SK-N-SH (cell line): ENCODE measurements at regions not wholly inside any gene's neighbourhood (a gene's known extent, or its start where the extent isn't known, plus 50 kb on each side); places are given as distances from the start of the nearest gene placed in this dataset.

Experiments used
- CTCF ChIA-PET: fragments of 300-600, 350-600 bp; formaldehyde crosslinking; extraction: SDS; loops from one replicate; lab custom pipeline; 2021; lab: Yijun Ruan, JAX
- POLR2A ChIA-PET: fragments of 350-600 bp; sonication (Branson Sonifier 250); formaldehyde crosslinking; extraction: SDS; loops from one replicate; lab custom pipeline; 2020; ENCODE audit warnings: antibody characterized with exemption, inconsistent platforms; lab: Yijun Ruan, JAX
- DNase-seq: peaks from one replicate; pipeline ENCODE4 v3.0.0; 2012
- H2AFZ ChIP-seq: fragments of 200-600 bp; sonication (generic); 2 replicates; pipeline ENCODE4 v1.8.1; 2016; ENCODE audit warnings: antibody characterized with exemption, mild to moderate bottlenecking, low read depth
- H3F3A ChIP-seq: fragments of 200-600 bp; sonication (generic); replicated peaks from 2 replicates; pipeline ENCODE3; 2016; ENCODE audit warnings: antibody characterized with exemption, mild to moderate bottlenecking; ENCODE audit not compliant: insufficient read depth
- H3K27ac ChIP-seq, 2 experiments: fragments of 200-500 bp in 1 of 2; fragments of 200-600 bp in 1 of 2; sonication (Bioruptor generic) in 1 of 2; sonication (generic), shearing (Covaris generic) in 1 of 2; 2 replicates each; pipeline versions ENCODE4 v1.5.1 to v1.6.1; 2014 to 2016; ENCODE audit warnings: low read depth in 2 of 2, inconsistent platforms in 1 of 2, low read length in 1 of 2, mild to moderate bottlenecking in 1 of 2, mixed read lengths in 1 of 2
- H3K27me3 ChIP-seq: fragments of 200-600 bp; sonication (generic), shearing (Covaris generic); 2 replicates; pipeline ENCODE4 v1.6.1; 2016; ENCODE audit warnings: mixed run types; ENCODE audit not compliant: insufficient read depth
- H3K36me3 ChIP-seq, 2 experiments: fragments of 200-500 bp in 1 of 2; fragments of 200-600 bp in 1 of 2; sonication (Bioruptor generic) in 1 of 2; sonication (generic) in 1 of 2; replicated peaks in 1 of 2; 2 replicates each; pipeline versions ENCODE3 to v1.5.1; 2014 to 2016; ENCODE audit warnings: low read length in 1 of 2, mild to moderate bottlenecking in 1 of 2; ENCODE audit not compliant: insufficient read depth in 2 of 2, control insufficient read depth in 1 of 2
- H3K4me1 ChIP-seq, 2 experiments: fragments of 200-500 bp in 1 of 2; fragments of 200-600 bp in 1 of 2; sonication (Bioruptor generic) in 1 of 2; sonication (generic), shearing (Covaris generic) in 1 of 2; 2 replicates each; pipeline versions ENCODE4 v1.5.1 to v1.6.1; 2014 to 2016; ENCODE audit warnings: low read depth in 1 of 2, low read length in 1 of 2, mixed run types in 1 of 2; ENCODE audit not compliant: insufficient read depth in 2 of 2, control insufficient read depth in 1 of 2
- H3K4me2 ChIP-seq: fragments of 200-600 bp; sonication (generic), shearing (Covaris generic); 2 replicates; pipeline ENCODE4 v1.6.1; 2017; ENCODE audit warnings: mixed run types
- H3K4me3 ChIP-seq, 2 experiments: fragments of 200-500 bp in 1 of 2; fragments of 200-600 bp in 1 of 2; sonication (Bioruptor generic) in 1 of 2; sonication (generic), shearing (Covaris generic) in 1 of 2; 2 replicates each; pipeline versions ENCODE4 v1.5.1 to v1.8.1; 2014 to 2016; ENCODE audit warnings: low read depth in 2 of 2, inconsistent platforms in 1 of 2, low read length in 1 of 2, mild to moderate bottlenecking in 1 of 2, mixed read lengths in 1 of 2, moderate library complexity in 1 of 2
- H3K79me2 ChIP-seq: fragments of 200-600 bp; sonication (generic); 2 replicates; pipeline ENCODE4 v1.8.1; 2017; ENCODE audit warnings: mild to moderate bottlenecking; ENCODE audit not compliant: insufficient read depth
- H3K9ac ChIP-seq: fragments of 200-600 bp; sonication (generic); 2 replicates; pipeline ENCODE4 v1.6.1; 2017; ENCODE audit warnings: mixed run types
- H3K9me2 ChIP-seq: fragments of 200-600 bp; sonication (generic); 2 replicates; pipeline ENCODE4 v1.6.1; 2017; ENCODE audit warnings: mixed run types
- H3K9me3 ChIP-seq: fragments of 200-600 bp; sonication (generic); 2 replicates; pipeline ENCODE4 v1.6.1; 2017; ENCODE audit warnings: mixed run types, mild to moderate bottlenecking, moderate library complexity
- H4K20me1 ChIP-seq: fragments of 200-600 bp; sonication (generic); 2 replicates; pipeline ENCODE4 v1.6.1; 2017; ENCODE audit warnings: mild to moderate bottlenecking, mixed run types; ENCODE audit not compliant: insufficient read depth
- CHD2 ChIP-seq: fragments of 150-350 bp; IDR thresholded peaks from 2 replicates; pipeline ENCODE4 v1.6.1; 2018; ENCODE audit warnings: low read length; ENCODE audit not compliant: partially characterized antibody
- ELF1 ChIP-seq: IDR thresholded peaks from 2 replicates; pipeline ENCODE4 v1.4.0; 2012
- EP300 ChIP-seq, 2 experiments: IDR thresholded peaks; 2 replicates each; pipeline versions ENCODE4 v1.4.0 to v1.6.1; 2012; ENCODE audit warnings: borderline replicate concordance in 1 of 2, low read depth in 1 of 2, low read length in 1 of 2
- FOXJ3 ChIP-seq: sonication (generic); formaldehyde crosslinking; IDR thresholded peaks from 2 replicates; pipeline ENCODE4 v1.5.1; 2020; ENCODE audit warnings: mild to moderate bottlenecking, missing genetic modification reagents
- FOXM1 ChIP-seq: IDR thresholded peaks from 2 replicates; pipeline ENCODE4 v1.4.0; 2012; ENCODE audit warnings: low read depth, mild to moderate bottlenecking
- GATA2 ChIP-seq: sonication (generic); formaldehyde crosslinking; IDR thresholded peaks from 2 replicates; pipeline ENCODE4 v1.5.0; 2020; ENCODE audit warnings: mild to moderate bottlenecking, missing genetic modification reagents
- JUND ChIP-seq: IDR thresholded peaks from 2 replicates; pipeline ENCODE4 v1.4.0; 2012
- NFIC ChIP-seq: IDR thresholded peaks from 2 replicates; pipeline ENCODE4 v1.4.0; 2012; ENCODE audit warnings: borderline replicate concordance
- NRF1 ChIP-seq: IDR thresholded peaks from 2 replicates; pipeline ENCODE4 v1.6.1; 2012; ENCODE audit warnings: low read depth, mild to moderate bottlenecking, low read length
- POLR2AphosphoS5 ChIP-seq: IDR thresholded peaks from 2 replicates; pipeline ENCODE4 v1.6.1; 2012; ENCODE audit warnings: low read depth, low read length
- TAF1 ChIP-seq: IDR thresholded peaks from 2 replicates; pipeline ENCODE4 v1.6.1; 2012; ENCODE audit warnings: low read depth, mild to moderate bottlenecking, low read length, moderate library complexity, borderline replicate concordance
- TCF12 ChIP-seq: IDR thresholded peaks from 2 replicates; pipeline ENCODE4 v1.4.0; 2012
- YY1 ChIP-seq: IDR thresholded peaks from 2 replicates; pipeline ENCODE4 v1.4.0; 2012; ENCODE audit warnings: low read depth, mild to moderate bottlenecking
- WGBS: methylation state at CpG from one replicate; pipeline ENCODE4 v1.1.6; 2017; ENCODE audit warnings: low lambda C conversion rate; 5-methylcytosine and 5-hydroxymethylcytosine counted together
- TF ChIP-seq, protein P1 (sequence below): fragments of 200-600 bp; sonication (generic); IDR thresholded peaks from 2 replicates; pipeline ENCODE4 v1.6.1; 2017; ENCODE audit warnings: antibody characterized with exemption, mild to moderate bottlenecking, moderate library complexity
- TF ChIP-seq, protein P2 (sequence below): IDR thresholded peaks from 2 replicates; pipeline ENCODE4 v1.4.0; 2012; ENCODE audit warnings: low read depth, borderline replicate concordance
- TF ChIP-seq, protein P3 (sequence below): fragments of 150-350 bp; IDR thresholded peaks from 2 replicates; pipeline ENCODE4 v1.6.1; 2016; ENCODE audit warnings: mild to moderate bottlenecking, low read depth, low read length
- TF ChIP-seq, protein P4 (sequence below): IDR thresholded peaks from 2 replicates; pipeline ENCODE4 v1.4.0; 2012; ENCODE audit warnings: low read depth, borderline replicate concordance

DNA sequence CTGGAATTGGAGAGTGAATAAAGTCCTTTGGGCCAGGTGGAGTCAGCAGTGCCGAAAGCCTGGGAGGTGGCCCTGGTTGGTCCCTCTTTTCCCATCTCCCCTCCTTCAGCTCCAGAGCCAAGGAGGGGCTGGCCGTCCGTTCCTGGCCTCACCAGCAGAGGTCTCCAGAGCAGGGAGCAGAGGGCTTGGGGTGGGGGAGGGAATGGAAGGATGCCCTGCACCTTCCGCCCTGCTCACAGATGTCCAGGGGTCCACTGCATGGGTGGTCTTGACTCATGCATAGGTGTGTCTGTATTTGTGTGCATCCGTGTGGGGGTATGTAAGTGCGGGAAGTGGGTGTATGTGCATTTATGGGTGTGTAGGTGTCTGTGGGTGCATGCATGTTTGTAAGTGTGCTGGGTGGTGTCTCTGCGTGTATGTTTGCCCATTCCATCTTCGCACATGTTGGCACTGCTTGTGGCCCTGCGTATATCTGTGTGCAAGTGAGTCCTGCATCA, 201.8 kb downstream of the ZFP36L2 start (continued):
- TF ChIP-seq, protein P1, sequence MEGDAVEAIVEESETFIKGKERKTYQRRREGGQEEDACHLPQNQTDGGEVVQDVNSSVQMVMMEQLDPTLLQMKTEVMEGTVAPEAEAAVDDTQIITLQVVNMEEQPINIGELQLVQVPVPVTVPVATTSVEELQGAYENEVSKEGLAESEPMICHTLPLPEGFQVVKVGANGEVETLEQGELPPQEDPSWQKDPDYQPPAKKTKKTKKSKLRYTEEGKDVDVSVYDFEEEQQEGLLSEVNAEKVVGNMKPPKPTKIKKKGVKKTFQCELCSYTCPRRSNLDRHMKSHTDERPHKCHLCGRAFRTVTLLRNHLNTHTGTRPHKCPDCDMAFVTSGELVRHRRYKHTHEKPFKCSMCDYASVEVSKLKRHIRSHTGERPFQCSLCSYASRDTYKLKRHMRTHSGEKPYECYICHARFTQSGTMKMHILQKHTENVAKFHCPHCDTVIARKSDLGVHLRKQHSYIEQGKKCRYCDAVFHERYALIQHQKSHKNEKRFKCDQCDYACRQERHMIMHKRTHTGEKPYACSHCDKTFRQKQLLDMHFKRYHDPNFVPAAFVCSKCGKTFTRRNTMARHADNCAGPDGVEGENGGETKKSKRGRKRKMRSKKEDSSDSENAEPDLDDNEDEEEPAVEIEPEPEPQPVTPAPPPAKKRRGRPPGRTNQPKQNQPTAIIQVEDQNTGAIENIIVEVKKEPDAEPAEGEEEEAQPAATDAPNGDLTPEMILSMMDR: peak; percentile 97
- TF ChIP-seq GATA2: no peak
- TF ChIP-seq, protein P2, sequence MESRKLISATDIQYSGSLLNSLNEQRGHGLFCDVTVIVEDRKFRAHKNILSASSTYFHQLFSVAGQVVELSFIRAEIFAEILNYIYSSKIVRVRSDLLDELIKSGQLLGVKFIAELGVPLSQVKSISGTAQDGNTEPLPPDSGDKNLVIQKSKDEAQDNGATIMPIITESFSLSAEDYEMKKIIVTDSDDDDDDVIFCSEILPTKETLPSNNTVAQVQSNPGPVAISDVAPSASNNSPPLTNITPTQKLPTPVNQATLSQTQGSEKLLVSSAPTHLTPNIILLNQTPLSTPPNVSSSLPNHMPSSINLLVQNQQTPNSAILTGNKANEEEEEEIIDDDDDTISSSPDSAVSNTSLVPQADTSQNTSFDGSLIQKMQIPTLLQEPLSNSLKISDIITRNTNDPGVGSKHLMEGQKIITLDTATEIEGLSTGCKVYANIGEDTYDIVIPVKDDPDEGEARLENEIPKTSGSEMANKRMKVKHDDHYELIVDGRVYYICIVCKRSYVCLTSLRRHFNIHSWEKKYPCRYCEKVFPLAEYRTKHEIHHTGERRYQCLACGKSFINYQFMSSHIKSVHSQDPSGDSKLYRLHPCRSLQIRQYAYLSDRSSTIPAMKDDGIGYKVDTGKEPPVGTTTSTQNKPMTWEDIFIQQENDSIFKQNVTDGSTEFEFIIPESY: no peak
- TF ChIP-seq, protein P3, sequence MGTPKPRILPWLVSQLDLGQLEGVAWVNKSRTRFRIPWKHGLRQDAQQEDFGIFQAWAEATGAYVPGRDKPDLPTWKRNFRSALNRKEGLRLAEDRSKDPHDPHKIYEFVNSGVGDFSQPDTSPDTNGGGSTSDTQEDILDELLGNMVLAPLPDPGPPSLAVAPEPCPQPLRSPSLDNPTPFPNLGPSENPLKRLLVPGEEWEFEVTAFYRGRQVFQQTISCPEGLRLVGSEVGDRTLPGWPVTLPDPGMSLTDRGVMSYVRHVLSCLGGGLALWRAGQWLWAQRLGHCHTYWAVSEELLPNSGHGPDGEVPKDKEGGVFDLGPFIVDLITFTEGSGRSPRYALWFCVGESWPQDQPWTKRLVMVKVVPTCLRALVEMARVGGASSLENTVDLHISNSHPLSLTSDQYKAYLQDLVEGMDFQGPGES: no peak
- no peak for TF ChIP-seq ELF1
- TF ChIP-seq NFIC: peak; percentile 48; the same call in 1 of the 2 replicates

DNA sequence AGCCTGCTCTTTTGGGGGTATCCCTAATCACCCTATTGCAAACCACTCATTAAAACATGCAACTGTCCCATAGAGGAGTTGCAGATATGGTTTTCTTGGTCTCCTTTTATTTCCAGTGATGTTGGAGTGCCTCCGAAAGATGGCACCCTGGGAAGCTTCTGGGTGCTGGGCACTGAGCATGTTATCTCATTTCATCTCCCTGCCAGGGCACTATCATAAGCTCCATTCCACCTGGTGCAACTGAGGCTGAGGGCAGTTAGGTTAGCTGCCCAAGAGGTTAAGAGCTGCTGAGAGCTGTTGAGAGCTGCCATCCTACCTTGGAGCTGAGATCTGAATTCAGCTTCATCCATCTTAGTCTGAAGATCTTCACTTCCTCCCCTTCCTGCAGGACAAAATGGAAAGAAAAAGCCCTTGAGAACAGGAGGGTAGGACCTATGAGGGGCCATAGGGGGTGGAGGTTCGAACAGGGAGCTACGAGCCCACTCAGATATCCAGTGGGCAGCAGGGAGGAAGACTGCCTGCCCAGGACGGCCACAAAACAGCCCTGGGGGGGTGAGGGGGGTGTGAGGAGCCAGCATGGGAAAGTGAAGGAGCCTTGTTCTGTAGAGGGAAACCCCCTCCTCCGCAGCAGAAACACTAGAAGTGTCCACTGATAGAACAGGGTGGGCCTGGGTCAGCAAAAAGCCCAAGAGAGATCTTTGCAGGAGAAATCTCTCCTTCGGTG, 202.5 kb downstream of the ZFP36L2 start:
- Histone ChIP-seq H3K36me3 (no peaks in the 10 kb centered on the region), H3K4me3 (no peak overlapping the region), H3K9me2 (no peaks in the 10 kb centered on the region), H4K20me1 (no peaks in the 10 kb centered on the region), H3K79me2 (no peaks in the 10 kb centered on the region), H3K27me3 (no peaks in the 10 kb centered on the region), H3K9me3 (no peaks in the 10 kb centered on the region), H3K9ac (no peak overlapping the region), H3K27ac (no peak overlapping the region), H2AFZ (no peak overlapping the region), H3F3A (no peaks in the 10 kb centered on the region), H3K4me2 (no peak overlapping the region), H3K4me1 (peaks cover 0 to 14% of the 10 kb centered on the region in 2 experiments; a peak in 1 of 4 replicates)
- ChIA-PET CTCF (interaction anchor here (0.6 to 7.5 kb wide), 65 partner anchors 8 to 553 kb away, joined by 3 to 106 read pairs (median 4); partner anchors contain the start of gene ZFP36L2), POLR2A (interaction anchor here (1.5 to 1.9 kb wide), 3 partner anchors 198 to 204 kb away, joined by 5 to 9 read pairs (median 5); no protein-coding TSS in a partner anchor)
- WGBS: 70% methylated on average over 6 of the region's 6 CpGs
- TF ChIP-seq, protein P1: no peak
- no peak for TF ChIP-seq POLR2AphosphoS5
- TF ChIP-seq, protein P4, sequence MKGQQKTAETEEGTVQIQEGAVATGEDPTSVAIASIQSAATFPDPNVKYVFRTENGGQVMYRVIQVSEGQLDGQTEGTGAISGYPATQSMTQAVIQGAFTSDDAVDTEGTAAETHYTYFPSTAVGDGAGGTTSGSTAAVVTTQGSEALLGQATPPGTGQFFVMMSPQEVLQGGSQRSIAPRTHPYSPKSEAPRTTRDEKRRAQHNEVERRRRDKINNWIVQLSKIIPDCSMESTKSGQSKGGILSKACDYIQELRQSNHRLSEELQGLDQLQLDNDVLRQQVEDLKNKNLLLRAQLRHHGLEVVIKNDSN: no peak
- no peak for TF ChIP-seq FOXJ3 (CRISPR knock-in tag)
- TF ChIP-seq CHD2: no peak
- no peak for TF ChIP-seq TCF12
- TF ChIP-seq EP300 (IDR thresholded peaks at IDR 0.05; ENCODE audit: borderline replicate concordance in 1 of 2, low read depth in 1 of 2, low read length in 1 of 2): no peak
- no peak for TF ChIP-seq YY1
- TF ChIP-seq NRF1: no peak
- no peak for TF ChIP-seq TAF1
- TF ChIP-seq FOXM1: no peak
- no peak for TF ChIP-seq JUND
- DNase-seq: no peak
